A673 (cell line): ENCODE measurements at regions not wholly inside any gene's neighbourhood (a gene's known extent, or its start where the extent isn't known, plus 50 kb on each side); places are given as distances from the start of the nearest gene placed in this dataset.

Source experiments
- BruUV-seq: library from RNA; stranded (reverse); fragments of 400-500 nt; replicated peaks from 2 replicates; lab custom pipeline; 2021; lab: Mats Ljungman, UMichigan
- CTCF ChIA-PET: fragments of 300-600 bp; sonication (Branson Sonifier 250); formaldehyde crosslinking; loops from one replicate; lab custom pipeline; 2022; ENCODE audit warnings: antibody characterized with exemption; lab: Charles Lee
- POLR2A ChIA-PET: fragments of 300-600 bp; sonication (Branson Sonifier 250); formaldehyde crosslinking; loops from one replicate; lab custom pipeline; 2022; ENCODE audit warnings: antibody characterized with exemption; ENCODE audit not compliant: low non-redundant PET; lab: Charles Lee
- DNase-seq: peaks from one replicate; pipeline ENCODE4 v3.0.0-alpha.2; 2015; ENCODE audit warnings: low spot score
- H3K27ac ChIP-seq: fragments of 200-600 bp; sonication (generic); 2 replicates; pipeline ENCODE4 v1.5.1; 2016; ENCODE audit warnings: mixed run types, low read depth, mild to moderate bottlenecking, mixed read lengths, antibody characterized with exemption, low read length; ENCODE audit not compliant: poor library complexity, severe bottlenecking
- H3K27me3 ChIP-seq: fragments of 200-600 bp; sonication (generic); replicated peaks from 2 replicates; pipeline ENCODE4 v1.6.1; 2017; ENCODE audit warnings: mixed run types, low read depth, mild to moderate bottlenecking, mixed read lengths, antibody characterized with exemption, low read length; ENCODE audit not compliant: insufficient read depth, poor library complexity
- H3K36me3 ChIP-seq: fragments of 200-600 bp; sonication (generic); 2 replicates; pipeline ENCODE4 v1.6.1; 2016; ENCODE audit warnings: mixed run types, mild to moderate bottlenecking, mixed read lengths, antibody characterized with exemption, low read length; ENCODE audit not compliant: insufficient read depth, poor library complexity, severe bottlenecking
- H3K4me1 ChIP-seq: fragments of 200-600 bp; sonication (generic); 2 replicates; pipeline ENCODE4 v1.6.1; 2017; ENCODE audit warnings: mixed run types, mild to moderate bottlenecking, mixed read lengths, antibody characterized with exemption, low read length; ENCODE audit not compliant: insufficient read depth, poor library complexity, severe bottlenecking
- H3K4me3 ChIP-seq: fragments of 200-600 bp; sonication (generic); 2 replicates; pipeline ENCODE4 v1.5.1; 2016; ENCODE audit warnings: low read depth, mixed run types, mild to moderate bottlenecking, mixed read lengths, low read length; ENCODE audit not compliant: poor library complexity, severe bottlenecking
- H3K9me3 ChIP-seq: fragments of 200-600 bp; sonication (generic); 2 replicates; pipeline ENCODE4 v1.6.1; 2016; ENCODE audit warnings: mixed run types, low read depth, mild to moderate bottlenecking, mixed read lengths, antibody characterized with exemption, low read length; ENCODE audit not compliant: poor library complexity, severe bottlenecking
- EZH2 ChIP-seq: fragments of 200-600 bp; sonication (generic); IDR thresholded peaks from 2 replicates; pipeline ENCODE4 v1.6.1; 2017; ENCODE audit warnings: borderline replicate concordance, low read depth, mild to moderate bottlenecking, mixed read lengths, antibody characterized with exemption, low read length; ENCODE audit not compliant: poor library complexity, severe bottlenecking
- intact Hi-C: fragments of 100-400 bp; cut with micrococcal nuclease; formaldehyde crosslinking; loops from one replicate; pipeline ENCODE4 v1.10.0; 2022; ENCODE audit not compliant: unreplicated experiment
- TF ChIP-seq, protein P1 (sequence below): fragments of 300-800, 200-600 bp; sonication (generic); conservative IDR thresholded peaks from 2 replicates; pipeline ENCODE4 v1.5.1; 2017; ENCODE audit warnings: low read depth, mild to moderate bottlenecking, antibody characterized with exemption, low read length, moderate library complexity, mixed read lengths

DNA sequence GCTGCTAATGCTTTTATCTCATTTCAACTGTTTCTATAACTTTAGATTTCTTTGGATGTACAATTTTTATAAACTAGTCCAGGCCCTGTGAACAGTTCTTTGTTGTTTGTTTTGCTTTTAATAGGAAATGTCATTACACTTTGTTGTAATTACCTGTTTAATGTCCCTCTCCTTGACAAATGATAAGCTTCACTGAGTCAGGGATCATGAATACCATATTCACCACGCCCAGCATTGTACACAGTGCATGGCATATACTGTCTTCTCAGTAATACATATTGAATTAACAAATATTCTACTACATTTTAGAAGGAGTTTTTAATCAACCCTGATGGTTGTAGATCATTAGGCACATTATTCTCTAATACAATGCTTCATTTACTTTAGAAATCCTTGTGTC, 1105.0 kb downstream of the MAT2B start:
- H3K27ac ChIP-seq = no peak overlapping the region
- ChIA-PET POLR2A (no interaction called here), CTCF (no interaction called here)
- intact Hi-C loops = no loop called here
- peaks cover 4% of the 10 kb centered on the region for H3K27me3 ChIP-seq
- no peaks in the 10 kb centered on the region for H3K36me3 ChIP-seq
- no peak for TF ChIP-seq EZH2
- TF ChIP-seq, protein P1, sequence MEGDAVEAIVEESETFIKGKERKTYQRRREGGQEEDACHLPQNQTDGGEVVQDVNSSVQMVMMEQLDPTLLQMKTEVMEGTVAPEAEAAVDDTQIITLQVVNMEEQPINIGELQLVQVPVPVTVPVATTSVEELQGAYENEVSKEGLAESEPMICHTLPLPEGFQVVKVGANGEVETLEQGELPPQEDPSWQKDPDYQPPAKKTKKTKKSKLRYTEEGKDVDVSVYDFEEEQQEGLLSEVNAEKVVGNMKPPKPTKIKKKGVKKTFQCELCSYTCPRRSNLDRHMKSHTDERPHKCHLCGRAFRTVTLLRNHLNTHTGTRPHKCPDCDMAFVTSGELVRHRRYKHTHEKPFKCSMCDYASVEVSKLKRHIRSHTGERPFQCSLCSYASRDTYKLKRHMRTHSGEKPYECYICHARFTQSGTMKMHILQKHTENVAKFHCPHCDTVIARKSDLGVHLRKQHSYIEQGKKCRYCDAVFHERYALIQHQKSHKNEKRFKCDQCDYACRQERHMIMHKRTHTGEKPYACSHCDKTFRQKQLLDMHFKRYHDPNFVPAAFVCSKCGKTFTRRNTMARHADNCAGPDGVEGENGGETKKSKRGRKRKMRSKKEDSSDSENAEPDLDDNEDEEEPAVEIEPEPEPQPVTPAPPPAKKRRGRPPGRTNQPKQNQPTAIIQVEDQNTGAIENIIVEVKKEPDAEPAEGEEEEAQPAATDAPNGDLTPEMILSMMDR = no peak
- no peak for DNase-seq
- no peaks in the 10 kb centered on the region for H3K9me3 ChIP-seq
- no TSS peak for BruUV-seq
- no peak overlapping the region for H3K4me3 ChIP-seq
- H3K4me1 ChIP-seq = no peaks in the 10 kb centered on the region

DNA sequence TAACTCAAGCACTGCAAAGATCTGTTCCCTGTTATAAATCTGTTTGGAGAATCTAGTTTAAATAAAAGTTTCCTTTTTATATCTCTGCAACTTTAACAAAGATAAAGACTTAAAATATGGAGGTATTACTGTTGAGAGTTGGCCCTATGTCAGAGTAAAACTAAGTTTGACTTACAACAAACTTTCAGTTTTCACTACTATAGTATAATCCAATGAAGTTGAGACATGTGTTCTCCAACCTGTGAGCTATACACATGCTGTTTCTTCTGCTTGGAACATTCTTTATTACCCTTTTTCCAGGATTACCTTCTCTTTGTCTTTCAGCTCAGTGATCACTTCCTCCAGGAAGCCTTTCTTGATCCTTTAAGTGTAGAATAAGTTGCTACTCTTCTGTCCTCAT, 1109.3 kb downstream of the MAT2B start:
- no peak overlapping the region for H3K4me3 ChIP-seq
- DNase-seq = no peak
- ChIA-PET POLR2A (no interaction called here), CTCF (no interaction called here)
- no peak overlapping the region for H3K27ac ChIP-seq
- no TSS peak for BruUV-seq
- no peak for TF ChIP-seq EZH2
- TF ChIP-seq, protein P1 = no peak
- no peaks in the 10 kb centered on the region for H3K9me3 ChIP-seq
- H3K4me1 ChIP-seq = no peaks in the 10 kb centered on the region
- no peaks in the 10 kb centered on the region for H3K36me3 ChIP-seq
- intact Hi-C loops = no loop called here
- peaks cover 10% of the 10 kb centered on the region for H3K27me3 ChIP-seq

DNA sequence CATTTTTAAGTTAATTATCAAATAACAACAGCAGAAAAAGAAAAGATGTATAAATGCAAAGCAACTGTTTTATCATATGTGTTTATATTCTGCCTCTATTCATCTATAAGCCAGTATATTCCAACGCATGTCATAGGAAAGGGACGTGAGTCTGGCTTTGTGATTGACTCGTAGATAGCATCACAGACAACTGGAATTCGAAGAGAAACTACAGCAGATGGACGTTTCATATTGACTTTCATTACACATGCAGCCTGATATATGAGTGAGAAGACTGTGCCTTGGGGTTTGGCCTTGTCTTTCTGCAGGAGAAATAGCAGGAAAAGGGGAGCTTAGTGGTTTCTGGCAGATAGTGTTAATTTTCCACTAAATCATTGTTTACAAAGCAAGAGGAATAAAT, 1111.9 kb downstream of the MAT2B start:
- POLR2A ChIA-PET = no interaction called here
- no TSS peak for BruUV-seq
- Histone ChIP-seq H3K27ac (no peak overlapping the region), H3K36me3 (no peaks in the 10 kb centered on the region), H3K9me3 (no peaks in the 10 kb centered on the region), H3K27me3 (peaks cover 10% of the 10 kb centered on the region), H3K4me1 (no peaks in the 10 kb centered on the region), H3K4me3 (no peak overlapping the region)
- CTCF ChIA-PET = no interaction called here
- TF ChIP-seq, protein P1 = no peak
- TF ChIP-seq EZH2 = no peak
- no peak for DNase-seq
- intact Hi-C loops = no loop called here
